Neural cell (in vitro differentiated cells): ENCODE measurements at regions not wholly inside any gene's neighbourhood (a gene's known extent, or its start where the extent isn't known, plus 50 kb on each side); places are given as distances from the start of the nearest gene placed in this dataset.

Experiments used
- H2AFZ ChIP-seq: fragments of 200-600, 300-800 bp; sonication (generic), shearing (Covaris generic); 2 replicates; pipeline ENCODE4 v1.6.0; 2014; ENCODE audit warnings: low read depth, mild to moderate bottlenecking, antibody characterized with exemption, low read length, moderate library complexity
- H3F3A ChIP-seq: fragments of 200-600 bp; shearing (Covaris generic); 2 replicates; pipeline ENCODE4 v1.6.1; 2016; ENCODE audit warnings: mild to moderate bottlenecking, moderate library complexity, mixed read lengths, antibody characterized with exemption, low read length; ENCODE audit not compliant: insufficient read depth, poor library complexity, severe bottlenecking
- H3K27ac ChIP-seq: fragments of 200-600, 300-800 bp; sonication (generic), shearing (Covaris generic); 2 replicates; pipeline ENCODE4 v1.5.1; 2014; ENCODE audit warnings: mild to moderate bottlenecking, low read length, moderate library complexity
- H3K27me3 ChIP-seq: fragments of 300-800, 200-600 bp; sonication (generic), shearing (Covaris generic); 2 replicates; pipeline ENCODE4 v1.6.0; 2014; ENCODE audit warnings: mild to moderate bottlenecking, low read depth, low read length, moderate library complexity; ENCODE audit not compliant: insufficient read depth
- H3K36me3 ChIP-seq: fragments of 300-800, 200-600 bp; sonication (generic), shearing (Covaris generic); 2 replicates; pipeline ENCODE4 v1.5.1; 2014; ENCODE audit warnings: mild to moderate bottlenecking, antibody characterized with exemption, low read length, moderate library complexity; ENCODE audit not compliant: insufficient read depth
- H3K4me2 ChIP-seq: fragments of 300-800, 200-600 bp; sonication (generic), shearing (Covaris generic); 2 replicates; pipeline ENCODE4 v1.6.0; 2014; ENCODE audit warnings: mild to moderate bottlenecking, low read length
- H3K4me3 ChIP-seq: fragments of 300-800, 200-600 bp; sonication (generic), shearing (Covaris generic); 2 replicates; pipeline ENCODE4 v1.5.1; 2014; ENCODE audit warnings: mild to moderate bottlenecking, low read length, moderate library complexity
- H3K79me2 ChIP-seq: fragments of 200-600 bp; shearing (Covaris generic); replicated peaks from 2 replicates; pipeline ENCODE4 v1.6.0; 2014; ENCODE audit warnings: mild to moderate bottlenecking, low read length, moderate library complexity; ENCODE audit not compliant: insufficient read depth
- H3K9ac ChIP-seq: fragments of 300-800, 200-600 bp; sonication (generic), shearing (Covaris generic); 2 replicates; pipeline ENCODE4 v1.6.1; 2016; ENCODE audit warnings: mild to moderate bottlenecking, low read length, mixed read lengths
- H3K9me2 ChIP-seq: fragments of 200-600 bp; shearing (Covaris generic); 2 replicates; pipeline ENCODE4 v1.6.1; 2016; ENCODE audit warnings: mild to moderate bottlenecking, low read length, mixed read lengths; ENCODE audit not compliant: insufficient read depth
- H3K9me3 ChIP-seq: fragments of 200-600, 300-800 bp; sonication (generic), shearing (Covaris generic); 2 replicates; pipeline ENCODE4 v1.6.1; 2016; ENCODE audit warnings: mild to moderate bottlenecking, mixed run types, low read length, moderate library complexity, mixed read lengths
- H4K20me1 ChIP-seq: fragments of 200-600 bp; shearing (Covaris generic); 2 replicates; pipeline ENCODE4 v1.6.1; 2016; ENCODE audit warnings: mild to moderate bottlenecking, mixed run types; ENCODE audit not compliant: insufficient read depth
- CTCF ChIP-seq: fragments of 450-650 bp; IDR thresholded peaks from 2 replicates; pipeline ENCODE4 v1.5.1; 2014; ENCODE audit warnings: antibody characterized with exemption, mild to moderate bottlenecking, moderate library complexity; ENCODE audit not compliant: poor library complexity, severe bottlenecking
- EP300 ChIP-seq: fragments of 450-650 bp; conservative IDR thresholded peaks from 2 replicates; pipeline ENCODE4 v1.6.1; 2014; ENCODE audit warnings: antibody characterized with exemption, mild to moderate bottlenecking, moderate library complexity; ENCODE audit not compliant: poor library complexity, severe bottlenecking
- EZH2 ChIP-seq: fragments of 200-600, 300-800 bp; shearing (Covaris generic), sonication (generic); IDR thresholded peaks from 2 replicates; pipeline ENCODE4 v1.6.1; 2014; ENCODE audit warnings: antibody characterized with exemption, low read length, borderline replicate concordance, mild to moderate bottlenecking; ENCODE audit not compliant: insufficient read depth, poor library complexity, severe bottlenecking
- MXI1 ChIP-seq: fragments of 450-650 bp; conservative IDR thresholded peaks from 2 replicates; pipeline ENCODE4 v1.6.1; 2014; ENCODE audit warnings: antibody characterized with exemption, mild to moderate bottlenecking; ENCODE audit not compliant: poor library complexity, severe bottlenecking
- POLR2AphosphoS5 ChIP-seq: IDR thresholded peaks from 2 replicates; pipeline ENCODE4 v1.6.1; 2012
- RAD21 ChIP-seq: fragments of 450-650 bp; conservative IDR thresholded peaks from 2 replicates; pipeline ENCODE4 v1.6.1; 2014; ENCODE audit warnings: antibody characterized with exemption, mild to moderate bottlenecking, moderate library complexity
- REST ChIP-seq: IDR thresholded peaks from 2 replicates; pipeline ENCODE4 v1.6.1; 2012; ENCODE audit warnings: borderline replicate concordance
- SMC3 ChIP-seq: fragments of 450-650 bp; conservative IDR thresholded peaks from 2 replicates; pipeline ENCODE4 v1.6.1; 2014; ENCODE audit warnings: antibody characterized with exemption, mild to moderate bottlenecking, moderate library complexity; ENCODE audit not compliant: poor library complexity
- TAF1 ChIP-seq: IDR thresholded peaks from 2 replicates; pipeline ENCODE4 v1.6.1; 2012; ENCODE audit warnings: low read depth

GRCh38 chr21:14787312-14787711, 241.2 kb upstream of the SAMSN1 start:
- no peaks in the 10 kb centered on the region for H3K27me3 ChIP-seq

GRCh38 chr21:14785679-14786078, 239.6 kb upstream of the SAMSN1 start:
- Histone ChIP-seq H3K79me2 (no peaks in the 10 kb centered on the region), H4K20me1 (no peaks in the 10 kb centered on the region), H3K27ac (no peak overlapping the region), H2AFZ (no peak overlapping the region), H3K27me3 (no peaks in the 10 kb centered on the region), H3K36me3 (no peaks in the 10 kb centered on the region), H3K9me2 (no peaks in the 10 kb centered on the region), H3K9me3 (no peaks in the 10 kb centered on the region), H3K9ac (no peak overlapping the region), H3K4me2 (no peak overlapping the region), H3K4me3 (no peak overlapping the region), H3F3A (no peaks in the 10 kb centered on the region)
- TF ChIP-seq SMC3 (no peak), EZH2 (no peak)

More at GRCh38 chr21:14787312-14787711, 241.2 kb upstream of the SAMSN1 start:
- H3K4me3 ChIP-seq = no peak overlapping the region
- no peaks in the 10 kb centered on the region for H3F3A ChIP-seq
- no peak overlapping the region for H3K27ac ChIP-seq
- no peaks in the 10 kb centered on the region for H3K36me3 ChIP-seq
- no peak overlapping the region for H2AFZ ChIP-seq
- no peaks in the 10 kb centered on the region for H3K9me2 ChIP-seq
- no peaks in the 10 kb centered on the region for H4K20me1 ChIP-seq
- no peaks in the 10 kb centered on the region for H3K9me3 ChIP-seq
- H3K4me2 ChIP-seq = no peak overlapping the region
- H3K9ac ChIP-seq = no peak overlapping the region
- TF ChIP-seq REST (no peak), EP300 (no peak), RAD21 (no peak), CTCF (no peak), SMC3 (no peak), EZH2 (no peak), POLR2AphosphoS5 (no peak), TAF1 (no peak), MXI1 (no peak)
- H3K79me2 ChIP-seq = no peaks in the 10 kb centered on the region

GRCh38 chr21:14773777-14774345, 227.7 kb upstream of the SAMSN1 start:
- H3K36me3 ChIP-seq = no peaks in the 10 kb centered on the region
- no peaks in the 10 kb centered on the region for H3K27me3 ChIP-seq
- H3K4me2 ChIP-seq = no peak overlapping the region
- H3K27ac ChIP-seq = no peak overlapping the region
- no peaks in the 10 kb centered on the region for H3F3A ChIP-seq
- H3K9ac ChIP-seq = no peak overlapping the region
- no peaks in the 10 kb centered on the region for H3K9me2 ChIP-seq
- H2AFZ ChIP-seq = no peak overlapping the region
- TF ChIP-seq MXI1 (no peak), REST (no peak), EZH2 (no peak), RAD21 (no peak), POLR2AphosphoS5 (no peak)
- H3K79me2 ChIP-seq = no peaks in the 10 kb centered on the region
- H3K4me3 ChIP-seq = no peak overlapping the region
- no peaks in the 10 kb centered on the region for H3K9me3 ChIP-seq
- H4K20me1 ChIP-seq = no peaks in the 10 kb centered on the region
